Activated naive CD4-positive, alpha-beta T cell treated with anti-CD3 and anti-CD28 coated beads, Interleukin-2, amount 50 U/mL, for 16 hours (primary cell): ENCODE measurements at regions not wholly inside any gene's neighbourhood (a gene's known extent, or its start where the extent isn't known, plus 50 kb on each side); places are given as distances from the start of the nearest gene placed in this dataset.
"Not testable (repeated sequence)": the region's sequence is repeated elsewhere in the genome, so short reads cannot be mapped to it uniquely, and the experiment has no call there.

ENCODE experiments used
- DNase-seq: peaks from one replicate; pipeline ENCODE4 v3.0.0-alpha.2; 2020

DNA sequence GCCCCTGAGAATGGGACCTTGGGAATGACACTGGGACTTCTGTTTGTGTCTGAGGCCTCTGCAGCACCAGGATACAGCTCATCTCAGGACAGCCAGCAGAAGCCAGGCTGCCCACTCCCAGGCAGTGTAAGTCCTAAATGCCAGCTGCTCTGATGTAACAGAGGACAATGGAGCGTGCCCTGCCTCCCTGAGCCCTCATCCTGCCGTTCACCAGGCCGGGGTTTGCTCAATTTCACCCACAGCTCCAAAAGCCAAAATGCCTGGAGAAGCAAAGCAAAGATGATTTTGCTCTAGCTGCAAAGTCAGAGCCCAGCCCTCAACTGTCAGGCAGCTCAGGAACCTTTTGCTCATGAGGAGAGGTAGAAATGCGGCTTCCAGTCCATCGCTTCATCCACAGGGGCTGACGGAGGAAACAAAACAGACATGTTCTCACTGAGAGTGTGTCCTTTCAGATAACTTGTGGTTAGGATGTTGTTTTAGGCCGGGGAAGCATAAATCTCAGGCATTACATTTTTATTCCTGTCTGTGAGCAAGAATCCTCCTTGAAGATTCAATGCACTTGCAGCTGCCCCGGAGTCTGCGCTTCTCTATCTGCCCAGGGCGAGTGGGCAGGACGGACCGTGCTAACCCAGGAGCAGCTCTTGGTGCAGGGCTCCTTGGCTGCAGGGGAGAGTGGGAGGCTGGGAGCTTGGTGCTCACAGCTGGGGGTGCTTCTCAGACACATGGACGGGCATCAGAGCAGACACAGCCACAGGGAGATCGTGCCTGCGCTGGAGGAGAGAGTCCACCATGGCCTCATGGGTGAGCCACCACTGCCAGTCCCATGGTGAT, 83.2 kb upstream of the CHST15 start:
- DNase-seq, result no peak

DNA sequence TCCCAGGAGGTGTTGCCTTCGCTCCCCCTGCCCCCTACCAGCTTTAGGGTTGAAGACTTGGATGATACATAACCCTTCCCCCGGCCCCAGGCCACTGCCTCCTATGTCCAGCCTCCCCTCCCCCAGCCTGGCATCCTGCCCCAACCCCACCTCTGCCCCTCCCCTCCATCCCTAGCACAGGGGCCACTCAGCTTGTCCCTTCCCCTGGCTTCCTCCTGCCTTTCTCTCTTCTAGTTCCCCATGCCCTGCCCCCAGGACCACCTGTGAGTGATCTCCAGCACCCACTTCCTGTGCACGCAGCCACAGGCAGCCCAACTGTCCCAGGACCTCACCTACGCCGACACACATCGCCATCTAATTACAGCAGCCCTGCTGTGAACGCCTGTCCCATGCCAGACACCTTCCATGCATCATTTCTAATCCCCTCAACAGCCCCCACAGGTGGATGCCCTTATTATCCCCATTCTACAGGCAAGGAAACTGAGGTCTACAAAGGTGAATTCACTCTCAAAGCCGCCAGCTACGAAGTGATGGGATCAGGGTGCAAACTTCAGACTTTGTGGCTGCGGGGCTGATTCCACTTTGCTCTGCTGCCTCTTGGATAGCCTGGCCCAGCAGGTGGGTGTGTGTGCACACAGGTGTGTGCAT, 82.4 kb upstream of the CHST15 start:
- DNase-seq, result no peak

DNA sequence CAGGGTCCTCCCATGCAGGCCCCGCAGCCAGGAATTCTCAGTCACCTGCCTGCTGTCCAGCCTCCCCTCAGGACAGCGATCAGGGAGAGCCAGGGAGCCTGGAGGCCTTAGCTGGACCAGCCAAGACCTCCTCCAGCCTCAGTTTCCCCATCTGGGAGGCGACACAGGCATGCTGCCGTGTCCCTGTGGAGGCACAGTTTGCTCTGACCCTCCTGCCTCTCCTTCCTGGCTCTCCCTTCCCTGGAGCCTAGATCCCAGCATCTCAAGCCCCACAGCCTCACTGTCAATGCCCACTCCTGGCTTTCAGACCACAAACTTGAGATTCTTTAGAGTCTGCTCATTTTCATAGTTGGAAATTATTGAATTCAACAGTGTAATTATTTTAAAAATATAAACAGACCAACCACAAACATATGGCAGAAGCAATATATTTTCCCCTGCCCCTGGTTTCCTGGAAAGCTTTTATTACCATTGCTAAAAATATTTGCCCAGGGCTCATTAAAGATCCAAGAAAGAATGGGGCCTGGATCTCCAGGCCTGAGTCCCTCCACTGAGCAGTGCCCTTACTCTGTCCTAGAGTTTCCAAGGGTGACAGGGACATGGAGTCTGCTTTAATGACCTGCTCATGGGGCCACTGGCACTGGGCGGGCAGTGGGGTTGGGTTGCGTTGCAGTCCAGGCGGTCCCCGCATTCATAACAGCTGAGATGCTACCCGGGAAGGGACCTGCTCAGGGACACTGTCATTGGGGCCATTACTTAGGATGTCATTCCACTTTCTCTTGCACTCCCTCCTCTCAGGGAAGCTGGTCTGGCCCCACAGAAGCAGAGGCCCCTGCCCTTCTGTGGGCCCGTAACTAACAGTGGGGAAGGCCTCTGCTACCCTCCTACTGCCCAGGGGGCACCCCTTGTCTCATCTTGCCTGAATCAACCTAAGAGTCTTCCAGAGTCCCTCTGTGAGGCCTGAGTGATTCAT, 81.6 kb upstream of the CHST15 start:
- no peak for DNase-seq

DNA sequence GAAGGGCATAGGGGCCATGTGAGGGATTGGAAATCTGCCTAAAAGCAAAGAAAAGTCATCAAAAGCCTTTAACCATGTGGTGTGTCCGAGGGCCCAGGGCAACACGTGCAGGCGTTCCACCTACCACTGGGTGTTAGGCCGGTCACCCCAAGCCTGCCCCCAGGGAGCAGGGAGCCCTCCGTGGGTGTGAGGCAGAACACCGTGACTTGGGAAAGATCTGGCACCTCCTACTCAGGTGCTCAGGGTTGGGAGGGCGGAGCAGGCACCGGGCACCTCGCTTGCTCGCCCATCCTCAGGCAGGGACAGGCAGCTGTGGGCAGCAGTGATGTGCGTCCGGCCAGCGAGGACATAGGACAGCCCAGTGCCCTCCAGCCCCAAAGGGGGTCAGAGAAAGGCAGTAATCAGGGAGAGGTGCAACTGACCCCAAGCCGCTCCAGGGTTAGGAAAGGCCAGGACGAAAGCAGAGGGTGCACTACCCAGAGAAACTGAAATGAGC, 80.7 kb upstream of the CHST15 start:
- DNase-seq, result no peak

- no peak for DNase-seq
These were observed 80.0 kb upstream of the CHST15 start for GRCh38 chr10:124173298-124173900.

GRCh38 chr10:124172181-124172916, 79.0 kb upstream of the CHST15 start:
- DNase-seq, result no peak

- no peak for DNase-seq
These were observed 78.2 kb upstream of the CHST15 start for GRCh38 chr10:124171561-124171960.

DNA sequence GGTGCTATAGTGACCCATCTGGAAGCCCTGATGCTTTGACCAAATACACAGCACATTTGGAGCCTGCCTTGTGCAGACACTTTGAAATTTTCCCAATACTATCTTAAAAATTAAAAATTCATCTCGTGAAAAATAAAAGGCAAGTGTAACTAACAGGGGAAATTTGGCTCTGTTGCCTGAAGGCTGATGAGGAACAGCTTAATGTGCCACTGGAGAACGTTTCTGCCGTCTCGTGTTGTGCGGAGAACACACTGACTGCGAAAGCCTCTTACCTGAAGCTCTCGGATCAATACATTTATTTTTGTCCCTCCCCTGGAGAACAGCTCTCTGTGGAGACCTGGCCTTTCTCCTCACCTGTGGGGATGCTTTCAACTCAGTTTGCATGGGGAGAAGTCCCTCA, 77.2 kb upstream of the CHST15 start:
- DNase-seq, result no peak

DNA sequence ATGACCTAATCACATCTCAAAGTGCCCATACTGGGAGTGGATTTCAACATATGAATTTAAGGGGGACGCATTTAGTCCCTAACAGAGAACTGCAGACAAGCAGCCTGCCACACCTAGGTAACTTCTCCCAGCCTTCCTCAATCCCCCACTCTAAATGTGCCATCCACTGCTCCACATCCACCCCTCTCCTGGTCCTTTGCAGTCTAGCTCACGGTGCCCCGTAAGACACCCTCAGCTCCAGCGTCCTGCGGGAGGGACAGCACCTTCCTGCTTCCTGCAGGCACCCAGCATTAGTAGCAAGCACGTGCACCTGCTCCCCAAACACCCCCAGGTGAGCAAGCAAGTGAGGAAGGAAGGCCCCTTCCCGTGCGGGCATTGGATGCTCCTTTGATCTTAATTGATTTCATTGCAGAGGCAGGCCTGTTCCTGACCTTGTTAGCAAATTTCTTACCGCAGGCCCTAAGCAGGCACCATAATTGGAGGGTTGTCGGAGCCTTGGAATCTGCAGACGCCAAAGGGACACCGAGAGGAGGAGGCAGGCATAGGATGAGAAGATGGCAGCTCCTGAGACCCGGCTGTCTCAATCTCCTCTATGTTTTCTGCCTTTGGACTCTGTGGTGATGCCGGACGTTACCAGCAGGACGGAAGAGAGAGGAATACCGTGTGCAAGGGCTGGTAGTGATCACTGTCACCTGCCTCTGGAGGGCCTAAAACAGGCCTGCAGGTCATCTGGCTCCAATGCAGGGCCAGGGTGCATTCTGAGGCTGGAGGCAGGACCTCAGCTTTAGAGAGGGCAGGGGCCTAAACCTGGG, 75.8 kb upstream of the CHST15 start:
- DNase-seq, result no peak

DNA sequence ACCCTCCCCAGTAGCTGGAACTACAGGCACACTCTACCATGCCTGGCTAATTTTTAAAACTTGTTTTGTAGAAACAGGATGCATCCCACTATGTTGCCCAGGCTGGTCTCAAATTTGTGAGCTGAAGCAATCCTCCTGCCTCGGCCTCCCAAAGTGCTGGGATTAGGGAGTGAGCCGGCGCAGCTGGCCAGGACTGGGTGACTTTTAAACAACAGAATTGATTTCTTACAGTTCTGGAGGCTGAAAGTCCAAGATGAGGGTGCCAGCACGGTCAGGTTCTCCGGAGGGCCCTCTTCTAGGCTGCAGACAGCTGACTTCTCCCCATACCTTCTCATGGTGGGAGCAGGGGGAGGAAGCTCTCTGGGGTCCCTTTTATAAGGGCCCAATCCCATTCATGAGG, 75.2 kb upstream of the CHST15 start:
- no peak for DNase-seq

- not testable (repeated sequence) for DNase-seq
These were observed 74.5 kb upstream of the CHST15 start for GRCh38 chr10:124167925-124168324.

DNA sequence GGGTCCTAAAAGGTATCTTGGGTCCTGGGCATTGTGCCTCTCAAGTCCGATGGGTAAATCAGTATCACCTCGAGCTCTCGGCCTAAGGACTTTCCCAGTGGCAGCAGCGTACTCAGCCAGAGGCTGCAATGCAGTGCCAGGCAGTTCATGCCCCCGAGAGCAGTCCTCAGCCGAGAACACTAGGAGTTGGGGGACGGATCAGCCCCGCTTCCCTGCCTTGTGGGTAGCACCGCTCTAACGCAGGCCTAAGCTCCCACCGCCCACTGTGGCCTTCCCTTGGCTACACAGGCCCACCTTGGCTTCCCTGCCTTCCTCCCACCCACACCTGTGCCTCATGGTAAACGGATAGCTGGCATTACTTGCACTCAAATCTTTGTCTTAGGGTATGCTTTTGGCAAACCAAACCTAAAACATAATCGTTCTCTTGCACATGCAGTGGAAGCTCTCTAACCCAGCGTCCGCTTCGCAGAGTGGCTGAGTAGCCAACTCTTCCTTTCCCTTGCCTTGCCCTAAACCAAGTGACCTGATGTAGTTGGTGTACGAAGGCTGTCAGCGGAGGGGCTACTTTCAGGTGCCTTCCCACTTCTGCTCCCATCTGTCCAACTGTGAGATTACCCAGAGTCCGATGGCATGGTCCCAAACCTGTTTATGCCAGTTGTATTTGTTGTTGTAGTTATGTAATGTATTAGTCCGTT, 73.2 kb upstream of the CHST15 start:
- DNase-seq, result no peak

GRCh38 chr10:124165827-124166226, 72.4 kb upstream of the CHST15 start:
- no peak for DNase-seq

DNA sequence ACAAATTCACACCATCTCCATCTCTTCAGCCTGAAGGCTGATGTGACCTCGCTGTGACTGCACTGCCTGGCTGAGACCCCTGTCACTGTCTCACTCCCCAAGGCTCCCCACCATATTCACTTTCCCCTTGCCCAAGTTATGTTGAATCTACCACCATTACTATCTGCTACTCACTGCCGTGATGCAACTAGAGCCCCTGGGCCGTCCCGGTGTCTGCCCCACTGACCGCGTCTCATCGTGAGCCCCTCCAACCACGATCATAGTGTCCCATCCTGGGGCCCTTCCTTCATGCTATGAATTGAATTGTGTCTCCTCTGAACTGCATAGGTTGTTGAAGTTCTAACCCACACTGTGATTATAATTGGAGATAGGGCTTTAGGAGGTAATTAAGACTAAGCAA, 71.9 kb upstream of the CHST15 start:
- no peak for DNase-seq

GRCh38 chr10:124164264-124164663, 70.9 kb upstream of the CHST15 start:
- no peak for DNase-seq

GRCh38 chr10:124162774-124163354, 69.5 kb upstream of the CHST15 start:
- DNase-seq, result no peak

DNA sequence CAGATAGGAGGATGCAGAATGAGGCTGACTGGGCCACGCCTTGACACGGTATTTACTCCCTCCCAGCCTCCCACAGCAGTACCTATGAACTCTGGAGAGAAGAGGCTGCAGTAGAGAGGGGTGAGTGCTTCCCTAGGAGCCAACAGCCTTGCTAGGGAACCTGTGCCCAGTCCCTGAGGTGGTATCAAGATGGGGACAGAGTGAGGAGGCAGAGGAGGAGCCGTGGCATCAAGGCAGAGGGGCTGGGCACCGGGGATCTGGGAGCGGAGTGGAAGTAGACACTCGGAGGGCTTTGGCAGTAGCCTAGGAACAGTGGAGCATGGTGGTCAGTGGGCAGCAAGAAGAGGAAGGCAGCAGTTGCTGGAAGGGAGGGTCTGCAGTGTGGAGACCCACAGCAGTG, 68.7 kb upstream of the CHST15 start:
- no peak for DNase-seq

- DNase-seq, result no peak
These were observed 68.2 kb upstream of the CHST15 start for GRCh38 chr10:124161601-124162000.

DNA sequence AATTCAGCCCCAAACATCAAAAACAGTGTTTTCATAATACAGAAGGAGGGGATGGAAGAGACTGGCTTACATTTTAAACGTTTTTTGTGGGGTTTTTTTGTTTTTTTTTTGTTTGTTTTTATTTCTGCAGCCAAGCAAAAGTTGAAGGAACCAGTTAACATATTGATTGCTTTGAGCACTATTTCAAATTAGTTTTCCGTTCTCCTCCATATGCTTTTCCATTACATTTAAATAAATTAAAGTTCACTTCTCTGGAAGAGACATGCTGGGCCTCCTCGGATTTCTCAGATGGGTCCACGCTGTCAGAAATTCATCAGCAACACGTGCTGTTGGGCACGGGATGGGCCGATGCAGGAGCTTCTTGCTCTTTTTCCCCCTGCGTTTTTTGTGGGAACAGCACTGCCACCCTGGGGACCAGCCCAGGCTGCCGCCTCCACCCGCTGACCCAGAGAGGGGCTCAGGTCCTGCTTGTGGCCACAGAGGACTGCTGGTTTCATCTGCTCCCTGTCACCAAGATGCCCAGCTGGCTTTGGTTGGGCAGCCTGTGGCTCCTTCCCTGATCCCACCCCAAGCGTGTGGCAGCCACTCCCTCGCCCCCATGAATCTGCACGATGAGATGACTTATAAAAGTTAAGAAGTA, 67.7 kb upstream of the CHST15 start:
- DNase-seq, result no peak

GRCh38 chr10:124160176-124160575, 66.8 kb upstream of the CHST15 start:
- no peak for DNase-seq
